Fibroblast of villous mesenchyme (primary cell): ENCODE measurements at regions not wholly inside any gene's neighbourhood (a gene's known extent, or its start where the extent isn't known, plus 50 kb on each side); places are given as distances from the start of the nearest gene placed in this dataset.

Experiments used
- DNase-seq: peaks from one replicate; pipeline ENCODE4 v3.0.0-alpha.2; 2010; ENCODE audit warnings: low read depth
- H3K4me3 ChIP-seq: 2 replicates; pipeline ENCODE4 v1.5.1; 2011; ENCODE audit warnings: low read depth, mild to moderate bottlenecking, low read length
- CTCF ChIP-seq: IDR thresholded peaks from 2 replicates; pipeline ENCODE4 v1.5.1; 2012; ENCODE audit warnings: low read depth, mild to moderate bottlenecking, low read length; ENCODE audit not compliant: insufficient read depth

- H3K4me3 ChIP-seq, result no peak overlapping the region
- no peak for DNase-seq
- no peak for TF ChIP-seq CTCF
Measured at GRCh38 chr7:68911754-68912153, 686.5 kb upstream of the AUTS2 start.

GRCh38 chr7:68914006-68914405, 684.3 kb upstream of the AUTS2 start:
- no peak for TF ChIP-seq CTCF
- no peak for DNase-seq
- H3K4me3 ChIP-seq, result no peak overlapping the region

- TF ChIP-seq CTCF, result no peak
- no peak overlapping the region for H3K4me3 ChIP-seq
- DNase-seq, result no peak
Measured at GRCh38 chr7:68917041-68917651, 681.1 kb upstream of the AUTS2 start.

- TF ChIP-seq CTCF, result no peak
- DNase-seq, result no peak
- no peak overlapping the region for H3K4me3 ChIP-seq
Measured at GRCh38 chr7:68918621-68919020, 679.7 kb upstream of the AUTS2 start.

- no peak for TF ChIP-seq CTCF
- no peak overlapping the region for H3K4me3 ChIP-seq
- DNase-seq, result no peak
Measured at GRCh38 chr7:68922850-68923249, 675.4 kb upstream of the AUTS2 start.

- no peak for DNase-seq
- TF ChIP-seq CTCF, result no peak
- H3K4me3 ChIP-seq, result no peak overlapping the region
Measured at GRCh38 chr7:68925241-68925640, 673.0 kb upstream of the AUTS2 start.

- TF ChIP-seq CTCF, result no peak
- no peak overlapping the region for H3K4me3 ChIP-seq
- DNase-seq, result no peak
Measured at GRCh38 chr7:68929781-68930261, 668.5 kb upstream of the AUTS2 start.
